ENCODE measurements at regions not wholly inside any gene's neighbourhood (a gene's known extent, or its start where the extent isn't known, plus 50 kb on each side); places are given as distances from the start of the nearest gene placed in this dataset.

- no peak overlapping the region for H3K4me2 ChIP-seq (ENCODE audit: low read length)
- no peaks in the 10 kb centered on the region for H3K36me3 ChIP-seq (ENCODE audit: insufficient read depth, low read length)
- H3K27ac ChIP-seq (ENCODE audit: low read depth, low read length, poor library complexity, severe bottlenecking): no peak overlapping the region
- no peaks in the 10 kb centered on the region for H3K79me2 ChIP-seq (ENCODE audit: insufficient read depth, low read depth, low read length)
- ChIA-PET CTCF (ENCODE audit: unreplicated experiment) (no interaction called here), POLR2A (interaction anchor here (0.6 to 1.5 kb wide), 3 partner anchors 12 to 122 kb away, joined by 3 read pairs; no protein-coding TSS in a partner anchor)
- intact Hi-C loops (cut with micrococcal nuclease; ENCODE audit: unreplicated experiment): no loop called here
- no peaks in the 10 kb centered on the region for H3K9me3 ChIP-seq (ENCODE audit: low read length)
- no TSS peak for BruUV-seq (replicated peaks)
- H3K9me2 ChIP-seq (ENCODE audit: insufficient read depth, low read length): no peaks in the 10 kb centered on the region
- no peak for DNase-seq (ENCODE audit: low spot score)
- H3K4me3 ChIP-seq (ENCODE audit: low read depth, low read length, poor library complexity, severe bottlenecking): no peak overlapping the region
- H4K20me1 ChIP-seq (ENCODE audit: insufficient read depth, low read length): no peaks in the 10 kb centered on the region
- no peaks in the 10 kb centered on the region for H3K4me1 ChIP-seq (ENCODE audit: insufficient read depth, low read length, poor library complexity, severe bottlenecking)
- H2AFZ ChIP-seq (ENCODE audit: low read length): no peak overlapping the region
- TF ChIP-seq CTCF (conservative IDR thresholded peaks at IDR 0.05; ENCODE audit: low read length): no peak
- no peak for TF ChIP-seq EZH2phosphoT487 (IDR thresholded peaks at IDR 0.05; ENCODE audit: borderline replicate concordance, low read depth, low read length)
Observed at GRCh38 chr1:194084755-194085154, 898.3 kb upstream of the B3GALT2 start.

GRCh38 chr1:194081444-194081843 is 895.0 kb upstream of the B3GALT2 start:
- H3K4me3 ChIP-seq (ENCODE audit: low read depth, low read length, poor library complexity, severe bottlenecking): no peak overlapping the region
- no peaks in the 10 kb centered on the region for H3K9me2 ChIP-seq (ENCODE audit: insufficient read depth, low read length)
- no peak overlapping the region for H3K4me2 ChIP-seq (ENCODE audit: low read length)
- H3K36me3 ChIP-seq (ENCODE audit: insufficient read depth, low read length): no peaks in the 10 kb centered on the region
- no peak overlapping the region for H3K27ac ChIP-seq (ENCODE audit: low read depth, low read length, poor library complexity, severe bottlenecking)
- POLR2A ChIA-PET: interaction anchor here (1.2 kb wide), 1 partner anchor 9 kb away, joined by 3 read pairs; no protein-coding TSS in a partner anchor
- H3K9me3 ChIP-seq (ENCODE audit: low read length): no peaks in the 10 kb centered on the region
- no TSS peak for BruUV-seq (replicated peaks)
- intact Hi-C loops (cut with micrococcal nuclease; ENCODE audit: unreplicated experiment): no loop called here
- no peak for DNase-seq (ENCODE audit: low spot score)
- no peaks in the 10 kb centered on the region for H3K4me1 ChIP-seq (ENCODE audit: insufficient read depth, low read length, poor library complexity, severe bottlenecking)
- H3K79me2 ChIP-seq (ENCODE audit: insufficient read depth, low read depth, low read length): no peaks in the 10 kb centered on the region
- CTCF ChIA-PET (ENCODE audit: unreplicated experiment): no interaction called here
- no peaks in the 10 kb centered on the region for H4K20me1 ChIP-seq (ENCODE audit: insufficient read depth, low read length)
- TF ChIP-seq CTCF (conservative IDR thresholded peaks at IDR 0.05; ENCODE audit: low read length) (no peak), EZH2phosphoT487 (IDR thresholded peaks at IDR 0.05; ENCODE audit: borderline replicate concordance, low read depth, low read length) (no peak)
- H2AFZ ChIP-seq (ENCODE audit: low read length): no peak overlapping the region

GRCh38 chr1:194080826-194081225 is 894.4 kb upstream of the B3GALT2 start:
- POLR2A ChIA-PET: no interaction called here

More at GRCh38 chr1:194080826-194081225, 894.4 kb upstream of the B3GALT2 start:
- no TSS peak for BruUV-seq (replicated peaks)
- Histone ChIP-seq H3K4me3 (ENCODE audit: low read depth, low read length, poor library complexity, severe bottlenecking) (no peak overlapping the region), H3K4me2 (ENCODE audit: low read length) (no peak overlapping the region), H3K9me2 (ENCODE audit: insufficient read depth, low read length) (no peaks in the 10 kb centered on the region), H4K20me1 (ENCODE audit: insufficient read depth, low read length) (no peaks in the 10 kb centered on the region), H3K27ac (ENCODE audit: low read depth, low read length, poor library complexity, severe bottlenecking) (no peak overlapping the region), H3K79me2 (ENCODE audit: insufficient read depth, low read depth, low read length) (no peaks in the 10 kb centered on the region), H3K9me3 (ENCODE audit: low read length) (no peaks in the 10 kb centered on the region), H3K4me1 (ENCODE audit: insufficient read depth, low read length, poor library complexity, severe bottlenecking) (no peaks in the 10 kb centered on the region), H2AFZ (ENCODE audit: low read length) (no peak overlapping the region), H3K36me3 (ENCODE audit: insufficient read depth, low read length) (no peaks in the 10 kb centered on the region)
- TF ChIP-seq EZH2phosphoT487 (IDR thresholded peaks at IDR 0.05; ENCODE audit: borderline replicate concordance, low read depth, low read length) (no peak), CTCF (conservative IDR thresholded peaks at IDR 0.05; ENCODE audit: low read length) (no peak)
- intact Hi-C loops (cut with micrococcal nuclease; ENCODE audit: unreplicated experiment): no loop called here
- CTCF ChIA-PET (ENCODE audit: unreplicated experiment): no interaction called here
- no peak for DNase-seq (ENCODE audit: low spot score)
